WTC11 (cell line): ENCODE measurements at regions not wholly inside any gene's neighbourhood (a gene's known extent, or its start where the extent isn't known, plus 50 kb on each side); places are given as distances from the start of the nearest gene placed in this dataset.

Experiments used
- ATAC-seq: fragments of 200-7000 bp; cut with Tn5 transposase; 2 replicates; pipeline ENCODE4 v1.10.0; 2021; ENCODE audit warnings: mild to moderate bottlenecking, moderate library complexity
- CTCF ChIA-PET: fragments of 300-600 bp; sonication (Branson Sonifier 250); formaldehyde crosslinking; loops from one replicate; lab custom pipeline; 2021; ENCODE audit warnings: antibody characterized with exemption; lab: Charles Lee
- POLR2A ChIA-PET: fragments of 350-600 bp; sonication (Branson Sonifier 250); formaldehyde crosslinking; loops from one replicate; lab custom pipeline; 2021; ENCODE audit warnings: antibody characterized with exemption; lab: Charles Lee
- DNase-seq: peaks from one replicate; pipeline ENCODE4 v3.0.0; 2021; ENCODE audit warnings: low spot score
- H3K27ac Mint-ChIP-seq: 2 replicates; pipeline ENCODE4 v1.8.0; 2021; ENCODE audit warnings: mixed read lengths
- H3K27me3 Mint-ChIP-seq: 2 replicates; pipeline ENCODE4 v1.8.0; 2021; ENCODE audit warnings: low read depth, mild to moderate bottlenecking, moderate library complexity, mixed read lengths
- H3K36me3 Mint-ChIP-seq: 2 replicates; pipeline ENCODE4 v1.8.0; 2021; ENCODE audit warnings: mixed read lengths
- H3K4me1 Mint-ChIP-seq: 2 replicates; pipeline ENCODE4 v1.8.0; 2022; ENCODE audit warnings: mixed read lengths
- H3K4me3 Mint-ChIP-seq: 2 replicates; pipeline ENCODE4 v1.8.0; 2021; ENCODE audit warnings: mild to moderate bottlenecking, moderate library complexity, mixed read lengths
- H3K9me3 Mint-ChIP-seq: 2 replicates; pipeline ENCODE4 v1.8.0; 2021; ENCODE audit warnings: mixed read lengths
- AFF4 ChIP-seq: sonication (generic); formaldehyde crosslinking; IDR thresholded peaks from 2 replicates; pipeline ENCODE4 v1.8.1; 2023; ENCODE audit warnings: mild to moderate bottlenecking, missing genetic modification reagents, borderline replicate concordance
- CBFB ChIP-seq: sonication (generic); formaldehyde crosslinking; IDR thresholded peaks from 2 replicates; pipeline ENCODE4 v1.8.1; 2022; ENCODE audit warnings: mild to moderate bottlenecking, low read depth, missing genetic modification reagents
- CTCF ChIP-seq: fragments of 200-600 bp; IDR thresholded peaks from 2 replicates; pipeline ENCODE4 v1.8.0; 2022; ENCODE audit warnings: antibody characterized with exemption
- E2F4 ChIP-seq: sonication (generic); formaldehyde crosslinking; IDR thresholded peaks from 2 replicates; pipeline ENCODE4 v1.8.1; 2022; ENCODE audit warnings: low read depth, mild to moderate bottlenecking, moderate library complexity, missing genetic modification reagents, borderline replicate concordance
- FOXP4 ChIP-seq: sonication (generic); formaldehyde crosslinking; IDR thresholded peaks from 2 replicates; pipeline ENCODE4 v1.8.0; 2022; ENCODE audit warnings: mild to moderate bottlenecking, missing genetic modification reagents
- GABPB1 ChIP-seq: sonication (generic); formaldehyde crosslinking; IDR thresholded peaks from 2 replicates; pipeline ENCODE4 v1.8.1; 2023; ENCODE audit warnings: mild to moderate bottlenecking, missing genetic modification reagents
- GRHL2 ChIP-seq: fragments of 250-450 bp; sonication (Bioruptor Pico); IDR thresholded peaks from 2 replicates; pipeline ENCODE4 v1.8.0; 2022; ENCODE audit warnings: mild to moderate bottlenecking, moderate library complexity; ENCODE audit not compliant: insufficient replicate concordance, severe bottlenecking
- GTF2I ChIP-seq: fragments of 250-450 bp; sonication (Bioruptor Pico); conservative IDR thresholded peaks from 2 replicates; pipeline ENCODE4 v1.4.0; 2021; ENCODE audit warnings: mild to moderate bottlenecking
- NFYB ChIP-seq: sonication (generic); formaldehyde crosslinking; conservative IDR thresholded peaks from 2 replicates; pipeline ENCODE4 v1.8.0; 2022; ENCODE audit warnings: low read depth, missing genetic modification reagents
- SOX15 ChIP-seq: fragments of 250-450 bp; sonication (Bioruptor Pico); IDR thresholded peaks from 2 replicates; pipeline ENCODE4 v1.9.0; 2021; ENCODE audit warnings: mild to moderate bottlenecking
- SP1 ChIP-seq: sonication (generic); formaldehyde crosslinking; conservative IDR thresholded peaks from 2 replicates; pipeline ENCODE4 v1.8.1; 2022; ENCODE audit warnings: missing genetic modification reagents
- TP53 ChIP-seq: sonication (generic); formaldehyde crosslinking; IDR thresholded peaks from 2 replicates; pipeline ENCODE4 v1.8.1; 2023; ENCODE audit warnings: mild to moderate bottlenecking, missing genetic modification reagents
- ZBTB21 ChIP-seq: sonication (generic); formaldehyde crosslinking; IDR thresholded peaks from 2 replicates; pipeline ENCODE4 v1.8.1; 2023; ENCODE audit warnings: mild to moderate bottlenecking, missing genetic modification reagents, borderline replicate concordance
- ZNF317 ChIP-seq: sonication (generic); formaldehyde crosslinking; IDR thresholded peaks from 2 replicates; pipeline ENCODE4 v1.8.1; 2023; ENCODE audit warnings: low read depth, mild to moderate bottlenecking, moderate library complexity, missing genetic modification reagents, borderline replicate concordance
- ZNF423 ChIP-seq: fragments of 250-450 bp; sonication (Bioruptor Pico); IDR thresholded peaks from 2 replicates; pipeline ENCODE4 v2.1.2; 2022; ENCODE audit warnings: mild to moderate bottlenecking, moderate library complexity

- ATAC-seq (no peak), DNase-seq (no peak)
- no peaks in the 10 kb centered on the region for H3K4me1 Mint-ChIP-seq
- peaks cover 11% of the 10 kb centered on the region; the same call in 1 of the 2 replicates for H3K9me3 Mint-ChIP-seq
- no peak overlapping the region for H3K27ac Mint-ChIP-seq
- H3K36me3 Mint-ChIP-seq = no peaks in the 10 kb centered on the region
- H3K4me3 Mint-ChIP-seq = no peak overlapping the region
- ChIA-PET POLR2A (no interaction called here), CTCF (no interaction called here)
- H3K27me3 Mint-ChIP-seq = no peaks in the 10 kb centered on the region
- TF ChIP-seq CTCF (no peak), AFF4 (CRISPR knock-in tag) (no peak), CBFB (CRISPR knock-in tag) (no peak), NFYB (CRISPR knock-in tag) (no peak), GABPB1 (CRISPR knock-in tag) (no peak), E2F4 (CRISPR knock-in tag) (no peak), ZBTB21 (no peak), FOXP4 (no peak), ZNF317 (CRISPR knock-in tag) (no peak), GRHL2 (no peak), SOX15 (no peak), SP1 (CRISPR knock-in tag) (no peak), GTF2I (no peak)
These were observed 84.8 kb downstream of the RTL6 start for GRCh38 chr22:44413211-44413610.

- CTCF ChIA-PET = interaction anchor here (0.8 kb wide), 1 partner anchor 419 kb away, joined by 3 read pairs; no protein-coding TSS in a partner anchor
- DNase-seq (no peak), ATAC-seq (no peak)
- peak overlapping the region; percentile 43; the same call in 1 of the 2 replicates for H3K27ac Mint-ChIP-seq
- no peaks in the 10 kb centered on the region for H3K27me3 Mint-ChIP-seq
- H3K36me3 Mint-ChIP-seq = no peaks in the 10 kb centered on the region
- peaks cover 11% of the 10 kb centered on the region; the same call in 1 of the 2 replicates for H3K9me3 Mint-ChIP-seq
- peaks cover 2% of the 10 kb centered on the region for H3K4me1 Mint-ChIP-seq
- H3K4me3 Mint-ChIP-seq = no peak overlapping the region
- POLR2A ChIA-PET = no interaction called here
- TF ChIP-seq TP53 (CRISPR knock-in tag) (no peak), ZNF423 (CRISPR knock-in tag) (no peak)
These were observed 85.8 kb downstream of the RTL6 start for GRCh38 chr22:44412136-44412731.
